IMR-90 (cell line): ENCODE measurements at regions not wholly inside any gene's neighbourhood (a gene's known extent, or its start where the extent isn't known, plus 50 kb on each side); places are given as distances from the start of the nearest gene placed in this dataset.

Source experiments
- ATAC-seq: fragments of 200-7000 bp; cut with Tn5 transposase; 2 replicates; pipeline ENCODE4 v1.9.1; 2020; ENCODE audit warnings: low read depth, mild to moderate bottlenecking, moderate library complexity
- BruUV-seq: library from RNA; stranded (reverse); fragments of 400-500 nt; replicated peaks from 2 replicates; lab custom pipeline; 2021; lab: Mats Ljungman, UMichigan
- CTCF ChIA-PET: fragments of 300-600 bp; formaldehyde crosslinking; extraction: SDS; loops from one replicate; lab custom pipeline; 2021; ENCODE audit warnings: antibody characterized with exemption; lab: Yijun Ruan, JAX
- POLR2A ChIA-PET: fragments of 300-600 bp; sonication (Branson Sonifier 250); formaldehyde crosslinking; loops from one replicate; lab custom pipeline; 2022; ENCODE audit warnings: antibody characterized with exemption; ENCODE audit not compliant: unreplicated experiment; lab: Charles Lee
- DNase-seq: peaks from one replicate; pipeline ENCODE4 v3.0.0; 2013
- H2AFZ ChIP-seq: replicated peaks from 2 replicates; pipeline ENCODE3; 2013; ENCODE audit warnings: low read length, mild to moderate bottlenecking; ENCODE audit not compliant: poor library complexity
- H2AK5ac ChIP-seq: 2 replicates; pipeline ENCODE4 v1.6.1; 2013; ENCODE audit warnings: low read depth, low read length, inconsistent platforms
- H2AK9ac ChIP-seq: replicated peaks from 2 replicates; pipeline ENCODE3; 2013; ENCODE audit warnings: mild to moderate bottlenecking, low read depth, low read length, moderate library complexity; ENCODE audit not compliant: poor library complexity
- H2BK120ac ChIP-seq: 2 replicates; pipeline ENCODE4 v1.6.1; 2013; ENCODE audit warnings: low read depth, low read length, inconsistent platforms
- H2BK15ac ChIP-seq: 3 replicates; pipeline ENCODE4 v1.6.1; 2013; ENCODE audit warnings: low read depth, low read length, inconsistent platforms
- H2BK20ac ChIP-seq: 2 replicates; pipeline ENCODE4 v1.6.1; 2013; ENCODE audit warnings: low read depth, mild to moderate bottlenecking, inconsistent platforms, low read length, moderate library complexity
- H2BK5ac ChIP-seq: 2 replicates; pipeline ENCODE4 v1.6.1; 2013; ENCODE audit warnings: mild to moderate bottlenecking, low read depth, low read length, inconsistent platforms; ENCODE audit not compliant: poor library complexity, severe bottlenecking
- H3K14ac ChIP-seq: replicated peaks from 2 replicates; pipeline ENCODE4 v1.6.1; 2013; ENCODE audit warnings: low read depth, low read length, inconsistent platforms
- H3K18ac ChIP-seq: 2 replicates; pipeline ENCODE4 v1.6.1; 2013; ENCODE audit warnings: low read depth, low read length, control low read depth
- H3K23ac ChIP-seq: 2 replicates; pipeline ENCODE4 v1.6.1; 2013; ENCODE audit warnings: low read depth, low read length, inconsistent platforms
- H3K27ac ChIP-seq: 2 replicates; pipeline ENCODE4 v1.5.1; 2013; ENCODE audit warnings: mild to moderate bottlenecking, control low read depth, low read length; ENCODE audit not compliant: insufficient read depth
- H3K27me3 ChIP-seq: 2 replicates; pipeline ENCODE4 v1.6.1; 2013; ENCODE audit warnings: low read length; ENCODE audit not compliant: control insufficient read depth, insufficient read depth
- H3K36me3 ChIP-seq: 2 replicates; pipeline ENCODE4 v1.6.1; 2013; ENCODE audit warnings: low read length, mixed read lengths; ENCODE audit not compliant: control insufficient read depth, insufficient read depth
- H3K4ac ChIP-seq: 2 replicates; pipeline ENCODE4 v1.6.1; 2013; ENCODE audit warnings: low read depth, low read length, inconsistent platforms
- H3K4me1 ChIP-seq: 2 replicates; pipeline ENCODE4 v1.6.1; 2013; ENCODE audit warnings: low read length, mixed read lengths; ENCODE audit not compliant: control insufficient read depth, insufficient read depth
- H3K4me2 ChIP-seq: 2 replicates; pipeline ENCODE4 v1.6.1; 2013; ENCODE audit warnings: low read depth, mild to moderate bottlenecking, control low read depth, low read length, moderate library complexity
- H3K4me3 ChIP-seq: 2 replicates; pipeline ENCODE4 v1.5.1; 2013; ENCODE audit warnings: low read depth, mild to moderate bottlenecking, control low read depth, low read length, moderate library complexity; ENCODE audit not compliant: insufficient read depth
- H3K56ac ChIP-seq: 2 replicates; pipeline ENCODE4 v1.6.1; 2013; ENCODE audit warnings: low read length, inconsistent platforms; ENCODE audit not compliant: insufficient read depth; ENCODE audit errors: extremely low read depth
- H3K79me1 ChIP-seq, 2 experiments: 2 replicates each; pipeline ENCODE4 v1.6.1; 2013; ENCODE audit warnings: low read length in 2 of 2, inconsistent platforms in 1 of 2, low read depth in 1 of 2
- H3K9ac ChIP-seq: 2 replicates; pipeline ENCODE4 v1.6.1; 2013; ENCODE audit warnings: low read depth, low read length, control low read depth
- H3K9me1 ChIP-seq: 2 replicates; pipeline ENCODE4 v1.6.1; 2013; ENCODE audit warnings: low read length, inconsistent platforms; ENCODE audit not compliant: insufficient read depth
- H3K9me3 ChIP-seq: 2 replicates; pipeline ENCODE4 v1.6.1; 2013; ENCODE audit warnings: low read length; ENCODE audit not compliant: control insufficient read depth, insufficient read depth
- H4K20me1 ChIP-seq: 2 replicates; pipeline ENCODE4 v1.6.1; 2013; ENCODE audit warnings: low read length, inconsistent platforms; ENCODE audit not compliant: insufficient read depth
- H4K5ac ChIP-seq: 2 replicates; pipeline ENCODE4 v1.6.1; 2013; ENCODE audit warnings: mild to moderate bottlenecking, low read depth, low read length, control low read depth
- H4K8ac ChIP-seq, 2 experiments: 2 replicates each; pipeline ENCODE4 v1.6.1; 2013; ENCODE audit warnings: low read depth in 2 of 2, low read length in 2 of 2, control low read depth in 1 of 2, inconsistent platforms in 1 of 2
- H4K91ac ChIP-seq: 2 replicates; pipeline ENCODE4 v1.6.1; 2013; ENCODE audit warnings: low read depth, low read length, inconsistent platforms; ENCODE audit not compliant: insufficient read depth
- CTCF ChIP-seq: conservative IDR thresholded peaks from 2 replicates; pipeline ENCODE4 v1.5.1; 2012; ENCODE audit warnings: mild to moderate bottlenecking, low read depth, low read length, improper control_type of control experiment
- SMC3 ChIP-seq: fragments of 150-350 bp; IDR thresholded peaks from 2 replicates; pipeline ENCODE4 v1.6.1; 2016; ENCODE audit warnings: low read depth, mild to moderate bottlenecking, antibody characterized with exemption, low read length, moderate library complexity
- WGBS, 2 experiments: methylation state at CpG; one replicate each; pipeline versions ENCODE4 v1.1.5 to v1.1.7; 2013; ENCODE audit warnings: missing lambda C conversion rate in 2 of 2; ENCODE audit not compliant: insufficient read length in 1 of 2; ENCODE audit errors: extremely low coverage in 2 of 2; 5-methylcytosine and 5-hydroxymethylcytosine counted together
- dilution Hi-C: fragments of 300-500 bp; cut with HindIII; formaldehyde crosslinking; loops from one replicate; pipeline ENCODE4 v1.14.3; 2018; ENCODE audit warnings: low sequenced_read_pairs; ENCODE audit not compliant: unreplicated experiment
- in situ Hi-C: fragments of 300-500 bp; cut with MboI; formaldehyde crosslinking; loops from 3 replicates; pipeline ENCODE4 v1.14.3; 2019; ENCODE audit warnings: low sequenced_read_pairs, inconsistent platforms, mixed read lengths
- intact Hi-C: fragments of 100-400 bp; cut with micrococcal nuclease; formaldehyde crosslinking; loops from 2 replicates; pipeline ENCODE4 v1.10.0; 2022

- Histone ChIP-seq H3K79me1 (no peaks in the 10 kb centered on the region), H4K5ac (no peak overlapping the region), H3K27ac (no peak overlapping the region), H2BK120ac (no peak overlapping the region), H3K23ac (no peak overlapping the region), H4K8ac (no peak overlapping the region), H3K27me3 (no peaks in the 10 kb centered on the region), H3K9me3 (peaks cover 2% of the 10 kb centered on the region; the same call in 1 of the 2 replicates), H4K91ac (no peak overlapping the region), H3K9me1 (no peaks in the 10 kb centered on the region), H3K4me2 (no peak overlapping the region), H2AK9ac (no peak overlapping the region), H3K4ac (no peak overlapping the region), H3K4me3 (no peak overlapping the region), H4K20me1 (no peaks in the 10 kb centered on the region), H2AFZ (no peak overlapping the region), H3K18ac (no peak overlapping the region), H2BK20ac (no peak overlapping the region), H2AK5ac (no peak overlapping the region), H3K36me3 (no peaks in the 10 kb centered on the region), H3K56ac (no peak overlapping the region), H3K4me1 (no peaks in the 10 kb centered on the region), H2BK5ac (no peak overlapping the region), H2BK15ac (no peak overlapping the region), H3K9ac (no peak overlapping the region), H3K14ac (no peak overlapping the region)
- in situ Hi-C loops (no loop called here), intact Hi-C loops (no loop called here), dilution Hi-C loops (no loop called here)
- 83% methylated on average over 4 of the region's 9 CpGs; no CpG with 5 or more reads in 1 of the 2 experiments for whole genome bisulfite sequencing, 2 experiments
- CTCF ChIA-PET, result no interaction called here
- TF ChIP-seq CTCF, result no peak
- TF ChIP-seq SMC3, result no peak
- DNase-seq, result no peak
- POLR2A ChIA-PET, result no interaction called here
- ATAC-seq, result no peak
- BruUV-seq, result no TSS peak
These were observed 535.0 kb downstream of the CDK5RAP2 start for GRCh38 chr9:120045011-120045410.
